Lower leg skin (tissue), 3 donors: ENCODE measurements at regions not wholly inside any gene's neighbourhood (a gene's known extent, or its start where the extent isn't known, plus 50 kb on each side); places are given as distances from the start of the nearest gene placed in this dataset.

Experiments
- POLR2A ChIP-seq, 2 donors: fragments of 450-650 bp; IDR thresholded peaks; one replicate each; pipeline ENCODE4 v1.6.1; 2016 to 2017; ENCODE audit warnings: antibody characterized with exemption in 2 of 2, mild to moderate bottlenecking in 1 of 2, moderate library complexity in 1 of 2
- TF ChIP-seq, protein P1 (sequence below), 3 donors: fragments of 450-650 bp; IDR thresholded peaks; one replicate each; pipeline ENCODE4 v1.5.1; 2016; ENCODE audit warnings: antibody characterized with exemption in 3 of 3, mild to moderate bottlenecking in 3 of 3, moderate library complexity in 2 of 3

DNA sequence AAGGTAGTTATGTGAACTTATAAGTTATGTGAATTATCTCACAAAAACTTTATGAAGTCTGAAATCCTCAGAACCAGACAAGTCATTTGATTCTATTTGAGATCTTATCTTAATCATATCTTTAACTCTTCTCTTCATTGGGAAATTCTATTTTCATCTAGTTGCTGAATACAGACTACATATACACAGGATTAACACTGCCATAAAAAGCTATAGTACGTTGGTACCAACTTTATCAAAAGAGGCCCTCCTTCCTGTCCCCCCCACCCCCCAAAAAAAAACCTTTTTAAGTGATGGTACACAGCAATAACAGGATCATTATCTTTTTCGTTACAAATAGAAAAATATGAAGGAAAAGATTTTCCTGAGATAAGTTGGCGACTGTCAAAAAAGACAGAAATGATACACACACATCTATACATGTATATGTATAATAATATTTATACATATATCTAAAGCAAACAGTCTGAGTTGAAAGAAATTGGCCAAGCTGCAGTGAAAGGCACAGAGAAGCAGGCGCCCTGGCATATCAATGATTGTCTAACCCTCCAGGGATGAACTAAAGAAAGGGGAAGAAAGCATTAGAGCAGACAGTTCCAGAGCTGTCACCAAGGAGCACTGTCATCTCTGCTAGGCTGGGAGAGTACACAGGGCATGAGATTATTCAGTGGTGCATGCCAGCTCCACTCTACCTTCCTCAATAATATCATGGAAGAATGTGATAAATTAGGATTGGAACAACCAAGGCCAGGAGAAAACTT is 116.7 kb downstream of the KLF12 start:
- TF ChIP-seq, protein P1, sequence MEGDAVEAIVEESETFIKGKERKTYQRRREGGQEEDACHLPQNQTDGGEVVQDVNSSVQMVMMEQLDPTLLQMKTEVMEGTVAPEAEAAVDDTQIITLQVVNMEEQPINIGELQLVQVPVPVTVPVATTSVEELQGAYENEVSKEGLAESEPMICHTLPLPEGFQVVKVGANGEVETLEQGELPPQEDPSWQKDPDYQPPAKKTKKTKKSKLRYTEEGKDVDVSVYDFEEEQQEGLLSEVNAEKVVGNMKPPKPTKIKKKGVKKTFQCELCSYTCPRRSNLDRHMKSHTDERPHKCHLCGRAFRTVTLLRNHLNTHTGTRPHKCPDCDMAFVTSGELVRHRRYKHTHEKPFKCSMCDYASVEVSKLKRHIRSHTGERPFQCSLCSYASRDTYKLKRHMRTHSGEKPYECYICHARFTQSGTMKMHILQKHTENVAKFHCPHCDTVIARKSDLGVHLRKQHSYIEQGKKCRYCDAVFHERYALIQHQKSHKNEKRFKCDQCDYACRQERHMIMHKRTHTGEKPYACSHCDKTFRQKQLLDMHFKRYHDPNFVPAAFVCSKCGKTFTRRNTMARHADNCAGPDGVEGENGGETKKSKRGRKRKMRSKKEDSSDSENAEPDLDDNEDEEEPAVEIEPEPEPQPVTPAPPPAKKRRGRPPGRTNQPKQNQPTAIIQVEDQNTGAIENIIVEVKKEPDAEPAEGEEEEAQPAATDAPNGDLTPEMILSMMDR (IDR thresholded peaks at IDR 0.05): no peak
- TF ChIP-seq POLR2A (IDR thresholded peaks at IDR 0.05): no peak
